ENCODE measurements at regions not wholly inside any gene's neighbourhood (a gene's known extent, or its start where the extent isn't known, plus 50 kb on each side); places are given as distances from the start of the nearest gene placed in this dataset.

GRCh38 chr20:23160536-23161243 lies 74.6 kb upstream of the CD93 start:
- Mint-ChIP-seq H3K36me3 (ENCODE audit: insufficient read depth, unreplicated experiment) (no peaks in the 10 kb centered on the region), H3K27ac (ENCODE audit: low read depth, unreplicated experiment) (peak overlapping the region; percentile 92), H3K4me3 (ENCODE audit: unreplicated experiment) (peak overlapping the region; percentile 36), H3K27me3 (ENCODE audit: insufficient read depth, unreplicated experiment) (no peaks in the 10 kb centered on the region), H3K4me1 (ENCODE audit: insufficient read depth, unreplicated experiment) (peaks cover 70% of the 10 kb centered on the region), H3K9me3 (ENCODE audit: unreplicated experiment) (no peaks in the 10 kb centered on the region)
- TF ChIP-seq CTCF (IDR thresholded peaks at IDR 0.05; ENCODE audit: unreplicated experiment), result no peak
- DNase-seq (ENCODE audit: unreplicated experiment), result peak; percentile 90
- no TSS peak for BruUV-seq (replicated peaks)
- POLR2A ChIA-PET, result interaction anchor here (0.6 to 17.4 kb wide), 18 partner anchors 8 to 444 kb away, joined by 3 to 555 read pairs (median 6); partner anchors contain the start of gene NXT1
- intact Hi-C loops (cut with micrococcal nuclease), result no loop called here
- CTCF ChIA-PET, result interaction anchor here (0.6 to 7.2 kb wide), 14 partner anchors 12 to 471 kb away, joined by 3 to 66 read pairs (median 4); partner anchors contain the start of gene NXT1

GRCh38 chr20:23159947-23160318 lies 73.8 kb upstream of the CD93 start:
- Mint-ChIP-seq H3K4me3 (ENCODE audit: unreplicated experiment) (peak overlapping the region; percentile 41), H3K27ac (ENCODE audit: low read depth, unreplicated experiment) (peak overlapping the region; percentile 92), H3K27me3 (ENCODE audit: insufficient read depth, unreplicated experiment) (no peaks in the 10 kb centered on the region), H3K9me3 (ENCODE audit: unreplicated experiment) (no peaks in the 10 kb centered on the region), H3K36me3 (ENCODE audit: insufficient read depth, unreplicated experiment) (no peaks in the 10 kb centered on the region), H3K4me1 (ENCODE audit: insufficient read depth, unreplicated experiment) (peaks cover 73% of the 10 kb centered on the region)
- ChIA-PET CTCF (interaction anchor here (0.7 to 7.2 kb wide), 9 partner anchors 16 to 471 kb away, joined by 3 to 66 read pairs (median 5); no protein-coding TSS in a partner anchor), POLR2A (interaction anchor here (0.6 to 17.4 kb wide), 17 partner anchors 8 to 443 kb away, joined by 3 to 555 read pairs (median 4); partner anchors contain the start of gene NXT1)
- intact Hi-C loops (cut with micrococcal nuclease), result loop anchor here (5.0 kb wide), 1 partner anchor 77 kb away; no protein-coding TSS in a partner anchor
- TSS peak; percentile 25 for BruUV-seq (replicated peaks)
- TF ChIP-seq CTCF (IDR thresholded peaks at IDR 0.05; ENCODE audit: unreplicated experiment), result no peak
- DNase-seq (ENCODE audit: unreplicated experiment), result no peak

- Mint-ChIP-seq H3K36me3 (ENCODE audit: insufficient read depth, unreplicated experiment) (no peaks in the 10 kb centered on the region), H3K9me3 (ENCODE audit: unreplicated experiment) (no peaks in the 10 kb centered on the region), H3K4me3 (ENCODE audit: unreplicated experiment) (peak overlapping the region; percentile 41), H3K27ac (ENCODE audit: low read depth, unreplicated experiment) (peak overlapping the region; percentile 92), H3K4me1 (ENCODE audit: insufficient read depth, unreplicated experiment) (peaks cover 78% of the 10 kb centered on the region), H3K27me3 (ENCODE audit: insufficient read depth, unreplicated experiment) (no peaks in the 10 kb centered on the region)
- no peak for DNase-seq (ENCODE audit: unreplicated experiment)
- ChIA-PET CTCF (interaction anchor here (0.7 to 7.2 kb wide), 11 partner anchors 11 to 470 kb away, joined by 3 to 66 read pairs (median 5); no protein-coding TSS in a partner anchor), POLR2A (interaction anchor here (0.7 to 17.4 kb wide), 17 partner anchors 11 to 469 kb away, joined by 3 to 555 read pairs (median 4); no protein-coding TSS in a partner anchor)
- intact Hi-C loops (cut with micrococcal nuclease), result loop anchor here (5.0 kb wide), 1 partner anchor 78 kb away; no protein-coding TSS in a partner anchor
- BruUV-seq (replicated peaks), result no TSS peak
- TF ChIP-seq CTCF (IDR thresholded peaks at IDR 0.05; ENCODE audit: unreplicated experiment), result no peak
Measured at GRCh38 chr20:23159256-23159946, 73.3 kb upstream of the CD93 start.

GRCh38 chr20:23157734-23158133 lies 71.6 kb upstream of the CD93 start:
- no TSS peak for BruUV-seq (replicated peaks)
- no peaks in the 10 kb centered on the region for H3K27me3 Mint-ChIP-seq (ENCODE audit: insufficient read depth, unreplicated experiment)
- peak; percentile 99 for DNase-seq (ENCODE audit: unreplicated experiment)
- no peaks in the 10 kb centered on the region for H3K36me3 Mint-ChIP-seq (ENCODE audit: insufficient read depth, unreplicated experiment)
- TF ChIP-seq CTCF (IDR thresholded peaks at IDR 0.05; ENCODE audit: unreplicated experiment), result no peak
- H3K9me3 Mint-ChIP-seq (ENCODE audit: unreplicated experiment), result no peaks in the 10 kb centered on the region
- H3K4me3 Mint-ChIP-seq (ENCODE audit: unreplicated experiment), result peak overlapping the region; percentile 61
- intact Hi-C loops (cut with micrococcal nuclease), result loop anchor here (2.0 to 5.0 kb wide), 2 partner anchors 15 to 80 kb away; no protein-coding TSS in a partner anchor
- peak overlapping the region; percentile 99 for H3K27ac Mint-ChIP-seq (ENCODE audit: low read depth, unreplicated experiment)
- POLR2A ChIA-PET, result interaction anchor here (0.6 to 17.4 kb wide), 23 partner anchors 15 to 870 kb away, joined by 3 to 555 read pairs (median 4); partner anchors contain the start of genes CST3 and NXT1
- peaks cover 82% of the 10 kb centered on the region for H3K4me1 Mint-ChIP-seq (ENCODE audit: insufficient read depth, unreplicated experiment)
- CTCF ChIA-PET, result interaction anchor here (0.6 to 7.2 kb wide), 16 partner anchors 9 to 468 kb away, joined by 3 to 66 read pairs (median 3); no protein-coding TSS in a partner anchor
